GM23338 (cell line): ENCODE measurements at regions not wholly inside any gene's neighbourhood (a gene's known extent, or its start where the extent isn't known, plus 50 kb on each side); places are given as distances from the start of the nearest gene placed in this dataset.

Experiments
- ATAC-seq: fragments of 200-7000 bp; cut with Tn5 transposase; 3 replicates; pipeline ENCODE4 v1.9.1; 2020
- DNase-seq: peaks from one replicate; pipeline ENCODE4 v3.0.0-alpha.2; 2015; ENCODE audit warnings: low spot score
- H2AFZ ChIP-seq: fragments of 200-600 bp; sonication (generic); 2 replicates; pipeline ENCODE4 v1.8.0; 2016; ENCODE audit warnings: antibody characterized with exemption, mild to moderate bottlenecking, moderate library complexity
- H3F3A ChIP-seq: fragments of 200-600 bp; sonication (generic); replicated peaks from 2 replicates; pipeline ENCODE4 v1.8.0; 2017; ENCODE audit warnings: antibody characterized with exemption, mixed run types, low read depth
- H3K27ac ChIP-seq: fragments of 200-600 bp; sonication (generic); 2 replicates; pipeline ENCODE4 v1.6.1; 2016; ENCODE audit warnings: low read depth
- H3K27me3 ChIP-seq: fragments of 200-600 bp; sonication (generic); 2 replicates; pipeline ENCODE4 v1.8.0; 2016; ENCODE audit warnings: mild to moderate bottlenecking, mixed run types, moderate library complexity; ENCODE audit not compliant: insufficient read depth
- H3K36me3 ChIP-seq: fragments of 200-600 bp; sonication (generic); 2 replicates; pipeline ENCODE4 v1.8.0; 2016; ENCODE audit warnings: mild to moderate bottlenecking; ENCODE audit not compliant: insufficient read depth
- H3K4me1 ChIP-seq: fragments of 200-600 bp; sonication (generic); 2 replicates; pipeline ENCODE4 v1.8.0; 2016; ENCODE audit warnings: mild to moderate bottlenecking, moderate library complexity; ENCODE audit not compliant: insufficient read depth
- H3K4me2 ChIP-seq: fragments of 200-600 bp; sonication (generic); 2 replicates; pipeline ENCODE4 v1.7.1; 2017; ENCODE audit warnings: mixed run types
- H3K4me3 ChIP-seq: fragments of 200-600 bp; sonication (generic); 2 replicates; pipeline ENCODE4 v1.6.1; 2016; ENCODE audit warnings: mixed run types
- H3K79me2 ChIP-seq: fragments of 200-600 bp; sonication (generic); replicated peaks from 2 replicates; pipeline ENCODE4 v1.8.0; 2017; ENCODE audit warnings: mild to moderate bottlenecking; ENCODE audit not compliant: insufficient read depth
- H3K9me2 ChIP-seq: fragments of 200-600 bp; sonication (generic); 2 replicates; pipeline ENCODE4 v1.8.0; 2017; ENCODE audit not compliant: insufficient read depth
- H4K20me1 ChIP-seq: fragments of 200-600 bp; sonication (generic); replicated peaks from 2 replicates; pipeline ENCODE4 v1.8.0; 2017; ENCODE audit warnings: mild to moderate bottlenecking; ENCODE audit not compliant: insufficient read depth
- H3K27ac Mint-ChIP-seq: 2 replicates; pipeline ENCODE4 v1.8.0; 2020; ENCODE audit warnings: inconsistent platforms, mild to moderate bottlenecking, moderate library complexity, mixed read lengths
- H3K27me3 Mint-ChIP-seq: 3 replicates; pipeline ENCODE4 v1.8.0; 2022; ENCODE audit warnings: low read depth, mild to moderate bottlenecking, moderate library complexity, mixed read lengths, inconsistent platforms; ENCODE audit not compliant: insufficient read depth, poor library complexity
- H3K36me3 Mint-ChIP-seq: 3 replicates; pipeline ENCODE4 v1.8.0; 2021; ENCODE audit warnings: low read depth, mild to moderate bottlenecking, inconsistent platforms, moderate library complexity, mixed read lengths
- H3K4me1 Mint-ChIP-seq: 3 replicates; pipeline ENCODE4 v1.8.0; 2020; ENCODE audit warnings: mild to moderate bottlenecking, inconsistent platforms, mixed read lengths
- H3K4me3 Mint-ChIP-seq: 3 replicates; pipeline ENCODE4 v1.8.0; 2021; ENCODE audit warnings: moderate library complexity, mild to moderate bottlenecking, inconsistent platforms, mixed read lengths
- H3K9me3 Mint-ChIP-seq: 3 replicates; pipeline ENCODE4 v1.8.0; 2020; ENCODE audit warnings: moderate library complexity, mild to moderate bottlenecking, inconsistent platforms, mixed read lengths
- CREB1 ChIP-seq: fragments of 250-450 bp; sonication (Bioruptor Pico); IDR thresholded peaks from 2 replicates; pipeline ENCODE4 v1.5.0; 2020; ENCODE audit warnings: low read depth, mild to moderate bottlenecking, moderate library complexity
- CTCF ChIP-seq, 2 experiments: fragments of 200-600 bp in 1 of 2; sonication (generic) in 1 of 2; conservative IDR thresholded peaks; 2 replicates each; pipeline versions ENCODE4 v1.5.1 to v1.6.1; 2016 to 2017; ENCODE audit warnings: antibody characterized with exemption in 2 of 2, low read depth in 2 of 2, mild to moderate bottlenecking in 2 of 2, moderate library complexity in 1 of 2
- ETS1 ChIP-seq: IDR thresholded peaks from 2 replicates; pipeline ENCODE4 v1.6.1; 2016; ENCODE audit warnings: antibody characterized with exemption
- EZH2 ChIP-seq: fragments of 200-600 bp; sonication (generic); IDR thresholded peaks from one replicate; pipeline ENCODE4 v1.8.0; 2017; ENCODE audit warnings: antibody characterized with exemption, mild to moderate bottlenecking, low read depth; ENCODE audit not compliant: unreplicated experiment
- EZH2phosphoT487 ChIP-seq: fragments of 200-600 bp; sonication (generic); IDR thresholded peaks from one replicate; pipeline ENCODE4 v1.8.1; 2018; ENCODE audit warnings: antibody characterized with exemption; ENCODE audit not compliant: unreplicated experiment
- JUNB ChIP-seq: IDR thresholded peaks from one replicate; pipeline ENCODE4 v1.6.1; 2016; ENCODE audit warnings: antibody characterized with exemption; ENCODE audit not compliant: unreplicated experiment
- NANOG ChIP-seq: IDR thresholded peaks from 2 replicates; pipeline ENCODE4 v1.6.1; 2016; ENCODE audit warnings: antibody characterized with exemption, borderline replicate concordance
- POLR2AphosphoS5 ChIP-seq: IDR thresholded peaks from 2 replicates; pipeline ENCODE4 v1.6.1; 2016; ENCODE audit warnings: antibody characterized with exemption, low read depth
- REST ChIP-seq: IDR thresholded peaks from one replicate; pipeline ENCODE4 v1.6.1; 2018; ENCODE audit warnings: antibody characterized with exemption; ENCODE audit not compliant: unreplicated experiment
- STAT1 ChIP-seq: IDR thresholded peaks from one replicate; pipeline ENCODE4 v1.6.1; 2016; ENCODE audit warnings: antibody characterized with exemption; ENCODE audit not compliant: unreplicated experiment
- ZNF114 ChIP-seq: fragments of 250-450 bp; sonication (Bioruptor Pico); IDR thresholded peaks from 2 replicates; pipeline ENCODE4 v1.5.0; 2020; ENCODE audit warnings: mild to moderate bottlenecking, moderate library complexity
- ZNF331 ChIP-seq: fragments of 250-450 bp; sonication (Bioruptor Pico); IDR thresholded peaks from 2 replicates; pipeline ENCODE4 v1.5.0; 2020; ENCODE audit warnings: low read depth, mild to moderate bottlenecking, moderate library complexity
- ZNF462 ChIP-seq: fragments of 250-450 bp; sonication (Bioruptor Pico); IDR thresholded peaks from 2 replicates; pipeline ENCODE4 v1.5.0; 2020; ENCODE audit warnings: mild to moderate bottlenecking, moderate library complexity

- no peak overlapping the region for H3K27ac Mint-ChIP-seq
- H3K4me1 ChIP-seq, result peaks cover 43% of the 10 kb centered on the region
- DNase-seq, result peak; percentile 43
- peaks cover 50% of the 10 kb centered on the region for H3K4me1 Mint-ChIP-seq
- H3K4me3 ChIP-seq, result no peak overlapping the region
- peak; percentile 69 for ATAC-seq
- no peak for TF ChIP-seq ZNF462 (CRISPR knock-in tag)
- TF ChIP-seq ETS1, result no peak
- no peak for TF ChIP-seq ZNF114 (CRISPR knock-in tag)
- no peak for TF ChIP-seq REST
- TF ChIP-seq EZH2phosphoT487, result no peak
- TF ChIP-seq JUNB, result no peak
- no peak for TF ChIP-seq ZNF331 (CRISPR knock-in tag)
- TF ChIP-seq NANOG, result no peak
- TF ChIP-seq STAT1, result no peak
- TF ChIP-seq CTCF (conservative IDR thresholded peaks at IDR 0.05; ENCODE audit: low read depth in 2 of 2), result no peak
- no peak for TF ChIP-seq EZH2
- no peak for TF ChIP-seq POLR2AphosphoS5
- no peak for TF ChIP-seq CREB1
- H3F3A ChIP-seq, result no peaks in the 10 kb centered on the region
- no peak overlapping the region for H2AFZ ChIP-seq
- H3K36me3 Mint-ChIP-seq, result no peaks in the 10 kb centered on the region
- H3K4me3 Mint-ChIP-seq, result no peak overlapping the region
- H3K27me3 Mint-ChIP-seq, result no peaks in the 10 kb centered on the region
- no peaks in the 10 kb centered on the region for H3K79me2 ChIP-seq
- no peaks in the 10 kb centered on the region for H3K36me3 ChIP-seq
- H3K9me2 ChIP-seq, result peaks cover 7% of the 10 kb centered on the region; the same call in 1 of the 2 replicates
- 0 out of 2 replicates have a peak overlapping the region, but pooled peaks have one; percentile 45 for H3K4me2 ChIP-seq
- no peaks in the 10 kb centered on the region for H3K27me3 ChIP-seq
- H3K9me3 Mint-ChIP-seq, result no peaks in the 10 kb centered on the region; the same call in 2 of the 3 replicates
- no peaks in the 10 kb centered on the region for H4K20me1 ChIP-seq
- no peak overlapping the region for H3K27ac ChIP-seq
These were observed 246.7 kb upstream of the TRPM3 start for GRCh38 chr9:71368157-71368556.
